GM12874 (cell line): ENCODE measurements at regions not wholly inside any gene's neighbourhood (a gene's known extent, or its start where the extent isn't known, plus 50 kb on each side); places are given as distances from the start of the nearest gene placed in this dataset.
A peak's percentile ranks its signal among the peaks of the same experiment; 100 is the strongest.

ENCODE experiments used
- TF ChIP-seq, protein P1 (sequence below): IDR thresholded peaks from 2 replicates; pipeline ENCODE4 v1.5.1; 2011; ENCODE audit warnings: low read depth, mild to moderate bottlenecking, control low read depth, low read length, moderate library complexity; ENCODE audit not compliant: insufficient read depth

DNA sequence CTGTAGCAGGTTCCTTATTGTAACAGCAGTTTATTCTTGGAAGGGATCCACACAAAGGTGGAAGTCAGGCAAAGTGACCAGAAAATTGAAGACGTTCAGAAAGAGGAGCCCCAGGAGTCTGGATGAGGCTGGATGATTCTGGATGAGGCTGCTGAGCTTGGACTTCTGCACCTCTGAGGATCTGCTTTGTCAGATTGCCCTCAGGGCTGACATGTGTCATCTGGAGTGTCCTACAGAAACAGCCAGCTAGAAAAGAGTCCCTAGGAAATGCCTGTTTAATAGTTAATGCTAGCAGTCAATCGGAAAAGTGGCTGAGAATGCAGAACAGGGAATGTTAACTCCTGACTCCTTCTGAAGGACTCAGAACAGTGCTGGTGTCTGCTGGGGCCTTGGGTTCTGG, 236.4 kb downstream of the LRRC70 start:
- TF ChIP-seq, protein P1, sequence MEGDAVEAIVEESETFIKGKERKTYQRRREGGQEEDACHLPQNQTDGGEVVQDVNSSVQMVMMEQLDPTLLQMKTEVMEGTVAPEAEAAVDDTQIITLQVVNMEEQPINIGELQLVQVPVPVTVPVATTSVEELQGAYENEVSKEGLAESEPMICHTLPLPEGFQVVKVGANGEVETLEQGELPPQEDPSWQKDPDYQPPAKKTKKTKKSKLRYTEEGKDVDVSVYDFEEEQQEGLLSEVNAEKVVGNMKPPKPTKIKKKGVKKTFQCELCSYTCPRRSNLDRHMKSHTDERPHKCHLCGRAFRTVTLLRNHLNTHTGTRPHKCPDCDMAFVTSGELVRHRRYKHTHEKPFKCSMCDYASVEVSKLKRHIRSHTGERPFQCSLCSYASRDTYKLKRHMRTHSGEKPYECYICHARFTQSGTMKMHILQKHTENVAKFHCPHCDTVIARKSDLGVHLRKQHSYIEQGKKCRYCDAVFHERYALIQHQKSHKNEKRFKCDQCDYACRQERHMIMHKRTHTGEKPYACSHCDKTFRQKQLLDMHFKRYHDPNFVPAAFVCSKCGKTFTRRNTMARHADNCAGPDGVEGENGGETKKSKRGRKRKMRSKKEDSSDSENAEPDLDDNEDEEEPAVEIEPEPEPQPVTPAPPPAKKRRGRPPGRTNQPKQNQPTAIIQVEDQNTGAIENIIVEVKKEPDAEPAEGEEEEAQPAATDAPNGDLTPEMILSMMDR: no peak

DNA sequence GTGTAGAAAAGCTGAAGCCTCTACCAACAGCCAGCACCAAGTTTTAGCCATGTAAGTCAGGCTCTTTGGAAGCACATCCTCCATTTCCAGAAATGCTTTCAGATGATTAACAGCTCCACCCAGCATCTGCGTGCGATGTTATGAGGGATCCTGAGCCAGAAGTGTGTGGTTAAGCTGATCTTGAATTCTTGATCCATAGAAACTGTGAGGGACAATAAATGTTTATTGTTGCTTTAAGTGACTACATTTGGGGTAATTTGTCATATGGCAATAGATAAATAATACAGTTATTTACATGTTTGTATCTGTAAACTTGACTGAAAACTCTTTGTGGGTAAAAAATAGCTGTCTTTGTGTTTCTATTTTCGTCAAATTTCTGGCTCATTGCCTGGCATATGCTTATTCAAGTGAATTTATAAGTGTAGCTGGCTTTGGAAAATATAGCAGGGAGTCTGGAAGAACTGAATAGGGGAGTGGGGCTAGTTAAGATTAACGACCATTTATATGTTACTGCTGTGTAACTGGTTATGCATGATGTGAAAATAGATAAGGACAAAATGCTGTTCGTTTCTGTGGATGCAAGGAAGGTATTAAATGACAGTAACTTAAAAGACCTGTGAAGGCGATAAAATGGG, 234.1 kb downstream of the LRRC70 start:
- TF ChIP-seq, protein P1: no peak

DNA sequence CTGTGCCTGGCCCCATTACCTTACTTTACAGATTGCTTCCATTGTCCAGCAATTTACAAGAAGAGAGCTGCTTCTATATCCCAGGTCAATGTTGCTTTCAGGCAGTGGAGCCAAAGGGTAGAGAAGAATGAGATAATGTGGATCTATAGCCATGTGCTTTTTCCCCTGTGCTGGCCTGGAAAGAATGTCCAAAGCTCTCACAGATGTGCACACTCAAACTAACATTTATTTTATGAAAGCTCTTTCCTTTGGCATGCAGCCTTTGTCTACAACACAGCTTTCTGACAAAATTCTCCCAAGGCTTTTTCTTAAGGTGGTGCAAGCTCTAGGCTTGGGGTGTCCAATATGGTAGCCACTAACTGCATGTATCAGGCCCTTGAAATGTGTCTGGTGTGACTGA, 217.3 kb downstream of the LRRC70 start:
- TF ChIP-seq, protein P1: no peak

DNA sequence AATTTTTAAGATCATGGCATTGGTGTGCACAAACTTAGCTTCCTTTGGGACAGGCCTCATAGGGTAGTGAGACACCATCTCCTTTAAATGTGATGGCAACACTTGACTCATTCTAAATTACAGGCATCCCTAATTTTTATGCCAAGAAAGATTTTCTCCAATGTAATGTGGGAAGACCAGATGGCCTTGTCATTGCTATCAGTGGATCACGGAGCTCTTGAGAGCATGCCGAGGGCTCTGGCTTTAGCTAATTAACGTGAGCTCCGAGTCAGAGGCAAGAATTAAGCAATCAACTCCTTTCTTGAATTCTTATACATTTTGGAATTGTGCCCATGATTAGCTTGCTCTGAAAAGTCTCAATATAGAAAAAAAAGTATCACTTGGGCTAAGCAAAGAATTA, 215.8 kb downstream of the LRRC70 start:
- TF ChIP-seq, protein P1: no peak

DNA sequence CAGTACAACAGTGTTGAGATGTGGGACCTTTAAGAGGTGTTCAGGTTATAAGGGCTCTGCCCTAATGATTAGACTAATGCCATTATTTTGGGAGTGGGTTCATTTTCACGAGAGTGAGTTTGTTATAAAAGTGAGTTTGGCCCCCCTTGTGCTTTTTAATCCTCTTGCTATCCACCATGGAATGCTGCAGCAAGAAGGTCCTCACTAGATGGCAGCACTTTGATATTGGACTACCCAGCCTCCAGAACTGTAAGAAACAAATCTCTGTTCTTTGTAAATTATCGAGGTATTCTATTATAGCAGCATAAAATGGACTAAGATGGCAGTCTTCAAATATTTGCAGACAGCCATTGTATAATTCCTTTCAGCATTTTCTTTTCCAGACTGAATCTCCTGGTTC, 212.4 kb downstream of the LRRC70 start:
- TF ChIP-seq, protein P1: 0 out of 2 replicates have a peak, but pooled peaks have one; percentile 9

DNA sequence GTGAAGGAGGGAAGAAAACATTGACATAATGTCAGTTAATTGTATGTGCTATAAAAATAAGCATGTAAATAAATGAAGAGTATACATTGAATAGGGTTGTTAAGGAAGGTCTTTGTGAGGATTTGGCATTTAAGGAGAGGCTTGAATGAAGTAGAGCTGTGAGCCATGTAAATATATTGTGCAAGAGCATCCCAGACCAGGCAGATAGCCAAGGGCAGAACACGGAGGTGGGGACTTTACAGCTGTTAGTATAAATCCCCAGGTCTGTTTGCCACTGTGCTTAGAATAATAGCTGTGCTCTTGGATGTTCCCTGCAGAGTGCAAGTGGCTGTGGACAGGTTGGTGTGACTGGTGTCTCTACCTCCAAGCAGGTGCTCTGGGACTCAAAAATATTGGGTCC, 211.7 kb downstream of the LRRC70 start:
- TF ChIP-seq, protein P1: no peak

DNA sequence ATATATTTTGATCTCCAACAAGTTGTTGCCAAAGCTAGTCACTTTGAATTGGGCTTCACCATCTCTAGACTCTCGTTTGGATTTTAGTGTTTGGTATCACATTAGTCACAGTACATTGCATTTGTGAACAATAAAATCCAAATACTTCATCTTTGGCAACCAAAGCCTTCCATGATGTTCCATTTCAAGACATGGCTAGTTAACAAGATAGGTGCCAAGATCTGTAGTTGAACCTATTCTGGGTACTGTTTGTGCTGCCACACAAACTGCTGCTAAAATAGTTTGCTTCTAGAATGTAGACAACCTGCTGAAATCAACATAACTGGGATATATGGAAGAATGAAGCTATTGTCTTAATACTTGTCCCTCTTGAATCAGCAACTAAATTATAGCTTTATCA, 207.5 kb downstream of the LRRC70 start:
- TF ChIP-seq, protein P1: no peak
